Loucy (cell line): ENCODE measurements at regions not wholly inside any gene's neighbourhood (a gene's known extent, or its start where the extent isn't known, plus 50 kb on each side); places are given as distances from the start of the nearest gene placed in this dataset.

Source experiments
- CTCF ChIP-seq: fragments of 200-600 bp; sonication (generic); conservative IDR thresholded peaks from 2 replicates; pipeline ENCODE4 v1.5.1; 2014; ENCODE audit warnings: mild to moderate bottlenecking, antibody characterized with exemption, low read length
- EZH2phosphoT487 ChIP-seq: fragments of 200-600 bp; IDR thresholded peaks from 2 replicates; pipeline ENCODE4 v1.6.1; 2018; ENCODE audit warnings: antibody characterized with exemption, mild to moderate bottlenecking, moderate library complexity, borderline replicate concordance

GRCh38 chr13:80962855-80963254 is 621.9 kb upstream of the SPRY2 start:
- TF ChIP-seq CTCF (peak; percentile 31; the same call in 1 of the 2 replicates), EZH2phosphoT487 (no peak)
